Astrocyte (in vitro differentiated cells and primary cell): ENCODE measurements at regions not wholly inside any gene's neighbourhood (a gene's known extent, or its start where the extent isn't known, plus 50 kb on each side); places are given as distances from the start of the nearest gene placed in this dataset.

Experiments used
- DNase-seq: peaks from one replicate; pipeline ENCODE4 v3.0.0-alpha.2; 2010; ENCODE audit warnings: low read depth
- FAIRE-seq: peaks from 2 replicates; lab custom pipeline; 2011; peaks lifted over from hg19 to GRCh38; lab: Jason Lieb, UNC
- H2AFZ ChIP-seq: 2 replicates; pipeline ENCODE4 v1.6.0; 2012; ENCODE audit warnings: low read depth, low read length, inconsistent platforms
- H3K27ac ChIP-seq: 2 replicates; pipeline ENCODE4 v1.5.1; 2011; ENCODE audit warnings: low read depth, low read length, inconsistent platforms
- H3K27me3 ChIP-seq: 2 replicates; pipeline ENCODE4 v1.6.0; 2011; ENCODE audit warnings: low read length, inconsistent platforms; ENCODE audit not compliant: insufficient read depth
- H3K36me3 ChIP-seq: 2 replicates; pipeline ENCODE4 v1.5.1; 2011; ENCODE audit warnings: low read length, inconsistent platforms; ENCODE audit not compliant: insufficient read depth
- H3K4me1 ChIP-seq: 2 replicates; pipeline ENCODE4 v1.5.1; 2011; ENCODE audit warnings: low read length, inconsistent platforms; ENCODE audit not compliant: insufficient read depth
- H3K4me2 ChIP-seq: 2 replicates; pipeline ENCODE4 v1.6.0; 2012; ENCODE audit warnings: low read length, inconsistent platforms
- H3K4me3 ChIP-seq: 2 replicates; pipeline ENCODE4 v1.5.1; 2011; ENCODE audit warnings: low read depth, mild to moderate bottlenecking, low read length, inconsistent platforms; ENCODE audit not compliant: insufficient read depth
- H3K79me2 ChIP-seq: 2 replicates; pipeline ENCODE4 v1.6.0; 2012; ENCODE audit warnings: mild to moderate bottlenecking, low read length, inconsistent platforms; ENCODE audit not compliant: insufficient read depth
- H3K9ac ChIP-seq: 2 replicates; pipeline ENCODE4 v1.6.0; 2012; ENCODE audit warnings: mild to moderate bottlenecking, low read length, inconsistent platforms
- H3K9me3 ChIP-seq: 2 replicates; pipeline ENCODE4 v1.5.1; 2012; ENCODE audit warnings: low read depth, mild to moderate bottlenecking, low read length, inconsistent platforms; ENCODE audit not compliant: insufficient read depth
- H4K20me1 ChIP-seq: 2 replicates; pipeline ENCODE4 v1.6.0; 2012; ENCODE audit warnings: low read length, inconsistent platforms; ENCODE audit not compliant: insufficient read depth
- H3K27ac Mint-ChIP-seq: one replicate; pipeline ENCODE4 v1.8.0; 2021; ENCODE audit warnings: mild to moderate bottlenecking, mixed read lengths; ENCODE audit not compliant: unreplicated experiment
- H3K27me3 Mint-ChIP-seq: one replicate; pipeline ENCODE4 v1.8.0; 2021; ENCODE audit warnings: low read depth, mixed read lengths; ENCODE audit not compliant: unreplicated experiment
- H3K36me3 Mint-ChIP-seq: one replicate; pipeline ENCODE4 v1.8.0; 2021; ENCODE audit warnings: low read depth, mixed read lengths; ENCODE audit not compliant: unreplicated experiment
- H3K4me1 Mint-ChIP-seq: one replicate; pipeline ENCODE4 v1.8.0; 2021; ENCODE audit warnings: low read depth, mixed read lengths; ENCODE audit not compliant: unreplicated experiment
- H3K4me3 Mint-ChIP-seq: one replicate; pipeline ENCODE4 v1.8.0; 2021; ENCODE audit warnings: mild to moderate bottlenecking, moderate library complexity, mixed read lengths; ENCODE audit not compliant: unreplicated experiment
- H3K9me3 Mint-ChIP-seq: one replicate; pipeline ENCODE4 v1.8.0; 2021; ENCODE audit warnings: mild to moderate bottlenecking, mixed read lengths; ENCODE audit not compliant: unreplicated experiment
- EZH2 ChIP-seq: IDR thresholded peaks from 2 replicates; pipeline ENCODE4 v1.6.1; 2012; ENCODE audit warnings: mild to moderate bottlenecking, low read length, inconsistent platforms; ENCODE audit not compliant: insufficient read depth
- TF ChIP-seq, protein P1 (sequence below): IDR thresholded peaks from 2 replicates; pipeline ENCODE4 v1.5.1; 2011; ENCODE audit warnings: low read depth, mild to moderate bottlenecking, inconsistent platforms, low read length, moderate library complexity; ENCODE audit not compliant: insufficient read depth

DNA sequence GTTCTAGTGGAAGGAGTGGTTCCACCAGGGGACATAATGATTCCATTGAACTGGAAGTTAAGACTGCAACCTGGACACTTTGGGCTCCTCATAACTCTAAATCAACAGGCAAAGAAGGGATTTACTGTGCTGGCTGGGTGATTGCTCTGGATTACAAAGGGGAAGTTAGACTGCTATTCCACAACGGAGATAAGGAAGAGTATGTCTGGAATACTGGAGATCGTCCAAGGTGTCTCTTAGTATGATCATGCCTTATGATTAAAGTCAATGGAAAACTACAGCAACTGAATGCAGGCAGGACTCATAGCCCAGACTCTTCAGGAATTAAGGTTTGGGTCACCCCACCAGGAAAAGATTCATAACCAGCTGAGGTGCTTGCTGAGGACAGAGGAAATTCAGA is 310.6 kb upstream of the MGMT start:
- Histone ChIP-seq H3K27me3 (no peaks in the 10 kb centered on the region), H3K36me3 (no peaks in the 10 kb centered on the region), H3K27ac (no peak overlapping the region), H3K4me2 (no peak overlapping the region), H3K9me3 (no peaks in the 10 kb centered on the region), H3K79me2 (no peaks in the 10 kb centered on the region), H3K4me3 (no peak overlapping the region), H3K4me1 (no peaks in the 10 kb centered on the region), H2AFZ (no peak overlapping the region), H3K9ac (no peak overlapping the region), H4K20me1 (no peaks in the 10 kb centered on the region)
- Mint-ChIP-seq H3K36me3 (no peaks in the 10 kb centered on the region), H3K4me3 (no peak overlapping the region), H3K27ac (no peak overlapping the region), H3K27me3 (peaks cover 9% of the 10 kb centered on the region), H3K9me3 (peaks cover 11% of the 10 kb centered on the region), H3K4me1 (peaks cover 3% of the 10 kb centered on the region)
- FAIRE-seq: no peak
- TF ChIP-seq, protein P1, sequence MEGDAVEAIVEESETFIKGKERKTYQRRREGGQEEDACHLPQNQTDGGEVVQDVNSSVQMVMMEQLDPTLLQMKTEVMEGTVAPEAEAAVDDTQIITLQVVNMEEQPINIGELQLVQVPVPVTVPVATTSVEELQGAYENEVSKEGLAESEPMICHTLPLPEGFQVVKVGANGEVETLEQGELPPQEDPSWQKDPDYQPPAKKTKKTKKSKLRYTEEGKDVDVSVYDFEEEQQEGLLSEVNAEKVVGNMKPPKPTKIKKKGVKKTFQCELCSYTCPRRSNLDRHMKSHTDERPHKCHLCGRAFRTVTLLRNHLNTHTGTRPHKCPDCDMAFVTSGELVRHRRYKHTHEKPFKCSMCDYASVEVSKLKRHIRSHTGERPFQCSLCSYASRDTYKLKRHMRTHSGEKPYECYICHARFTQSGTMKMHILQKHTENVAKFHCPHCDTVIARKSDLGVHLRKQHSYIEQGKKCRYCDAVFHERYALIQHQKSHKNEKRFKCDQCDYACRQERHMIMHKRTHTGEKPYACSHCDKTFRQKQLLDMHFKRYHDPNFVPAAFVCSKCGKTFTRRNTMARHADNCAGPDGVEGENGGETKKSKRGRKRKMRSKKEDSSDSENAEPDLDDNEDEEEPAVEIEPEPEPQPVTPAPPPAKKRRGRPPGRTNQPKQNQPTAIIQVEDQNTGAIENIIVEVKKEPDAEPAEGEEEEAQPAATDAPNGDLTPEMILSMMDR: no peak
- no peak for TF ChIP-seq EZH2
- DNase-seq: no peak

DNA sequence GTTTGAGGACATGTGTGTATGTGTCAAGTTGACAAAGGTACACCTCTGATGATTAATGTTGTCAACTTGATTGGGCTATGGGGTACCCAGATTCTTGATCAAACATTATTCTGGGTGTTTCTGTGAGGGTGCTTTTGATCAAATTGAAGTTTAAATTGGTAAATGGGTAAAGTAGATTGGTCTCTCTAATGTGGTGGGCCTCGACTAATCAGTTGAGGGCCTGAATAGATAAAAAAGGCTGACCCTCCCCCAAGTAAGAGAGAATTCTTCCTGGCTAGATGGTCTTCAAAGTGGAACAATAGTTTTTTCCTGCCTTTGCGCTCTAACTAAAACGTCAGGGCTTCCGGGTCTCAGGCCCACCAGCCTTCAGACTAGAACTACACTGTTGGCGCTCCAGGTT is 309.9 kb upstream of the MGMT start:
- Histone ChIP-seq H3K4me2 (no peak overlapping the region), H2AFZ (no peak overlapping the region), H4K20me1 (no peaks in the 10 kb centered on the region), H3K9ac (no peak overlapping the region), H3K9me3 (no peaks in the 10 kb centered on the region), H3K79me2 (no peaks in the 10 kb centered on the region), H3K4me1 (no peaks in the 10 kb centered on the region), H3K4me3 (no peak overlapping the region), H3K27ac (no peak overlapping the region), H3K36me3 (no peaks in the 10 kb centered on the region), H3K27me3 (no peaks in the 10 kb centered on the region)
- Mint-ChIP-seq H3K36me3 (no peaks in the 10 kb centered on the region), H3K4me1 (peaks cover 3% of the 10 kb centered on the region), H3K27ac (no peak overlapping the region), H3K9me3 (peaks cover 12% of the 10 kb centered on the region), H3K4me3 (no peak overlapping the region), H3K27me3 (peaks cover 8% of the 10 kb centered on the region)
- DNase-seq (no peak), FAIRE-seq (no peak)
- TF ChIP-seq, protein P1: no peak
- no peak for TF ChIP-seq EZH2

DNA sequence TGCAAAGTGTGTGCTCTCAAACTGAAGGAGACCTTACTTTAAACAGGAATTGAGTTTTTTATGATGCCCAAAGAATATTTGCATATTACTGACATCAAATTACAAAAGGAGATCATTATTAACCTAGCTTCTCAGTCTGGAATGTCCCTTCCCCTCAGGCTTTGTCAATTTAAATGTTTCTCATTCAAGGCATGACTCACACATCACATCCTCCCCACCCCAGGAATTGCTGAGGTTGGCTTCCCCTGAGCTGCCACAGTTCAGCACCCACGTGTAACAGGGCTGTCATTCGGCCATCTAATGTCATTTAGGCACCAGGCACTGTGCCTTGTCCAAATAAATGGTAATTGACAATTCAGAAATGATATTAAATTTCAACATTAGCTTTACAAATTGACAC is 305.9 kb upstream of the MGMT start:
- H3K4me2 ChIP-seq: no peak overlapping the region
- Mint-ChIP-seq H3K4me3 (no peak overlapping the region), H3K27ac (no peak overlapping the region), H3K36me3 (no peaks in the 10 kb centered on the region), H3K4me1 (peaks cover 3% of the 10 kb centered on the region), H3K27me3 (no peaks in the 10 kb centered on the region), H3K9me3 (peaks cover 8% of the 10 kb centered on the region)
- H3K27ac ChIP-seq: no peak overlapping the region
- H3K4me1 ChIP-seq: no peaks in the 10 kb centered on the region
- H3K9me3 ChIP-seq: no peaks in the 10 kb centered on the region
- H3K27me3 ChIP-seq: no peaks in the 10 kb centered on the region
- no peak overlapping the region for H3K4me3 ChIP-seq
- H2AFZ ChIP-seq: no peak overlapping the region
- no peak for TF ChIP-seq EZH2
- TF ChIP-seq, protein P1: no peak
- H4K20me1 ChIP-seq: no peaks in the 10 kb centered on the region
- FAIRE-seq: no peak
- H3K36me3 ChIP-seq: no peaks in the 10 kb centered on the region
- DNase-seq: no peak
- H3K79me2 ChIP-seq: no peaks in the 10 kb centered on the region
- no peak overlapping the region for H3K9ac ChIP-seq
